ENCODE measurements at regions not wholly inside any gene's neighbourhood (a gene's known extent, or its start where the extent isn't known, plus 50 kb on each side); places are given as distances from the start of the nearest gene placed in this dataset.

DNA sequence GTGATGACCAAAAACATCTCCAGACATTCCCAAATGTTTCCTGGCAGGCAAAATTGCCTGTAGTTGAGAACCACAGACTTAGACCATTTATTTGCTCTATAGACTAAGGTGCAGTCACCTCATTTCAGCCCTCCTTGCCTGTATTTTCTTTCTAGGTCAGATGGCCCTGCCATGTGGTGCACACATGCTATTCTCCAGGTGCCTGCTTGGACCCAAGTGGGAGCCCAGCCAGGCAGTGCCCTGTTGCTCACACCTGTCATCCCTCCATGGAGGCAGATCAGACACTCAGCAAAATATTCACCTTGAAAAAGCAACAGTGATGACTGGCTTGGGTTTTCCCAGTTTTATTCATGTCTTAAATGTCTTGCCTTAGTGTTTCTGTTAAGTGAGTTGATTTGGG is 311.4 kb downstream of the TFAP2C start:
- Histone ChIP-seq H3K9ac (ENCODE audit: low read depth in 1 of 2, low read length in 2 of 2) (no peak overlapping the region), H3K4me3 (ENCODE audit: low read length in 2 of 2) (no peak overlapping the region), H3K4me1 (ENCODE audit: control insufficient read depth in 2 of 2, insufficient read depth in 2 of 2, low read length in 2 of 2) (no peaks in the 10 kb centered on the region), H3K36me3 (ENCODE audit: control insufficient read depth in 2 of 2, insufficient read depth in 2 of 2, low read length in 2 of 2) (no peaks in the 10 kb centered on the region), H3K27me3 (ENCODE audit: control insufficient read depth in 2 of 2, insufficient read depth in 2 of 2, low read length in 2 of 2) (peaks cover 0 to 9% of the 10 kb centered on the region in 2 donors), H3K27ac (ENCODE audit: low read depth in 2 of 2, low read length in 2 of 2) (no peak overlapping the region), H3K9me3 (ENCODE audit: control insufficient read depth in 2 of 2, low read length in 2 of 2) (no peaks in the 10 kb centered on the region)

DNA sequence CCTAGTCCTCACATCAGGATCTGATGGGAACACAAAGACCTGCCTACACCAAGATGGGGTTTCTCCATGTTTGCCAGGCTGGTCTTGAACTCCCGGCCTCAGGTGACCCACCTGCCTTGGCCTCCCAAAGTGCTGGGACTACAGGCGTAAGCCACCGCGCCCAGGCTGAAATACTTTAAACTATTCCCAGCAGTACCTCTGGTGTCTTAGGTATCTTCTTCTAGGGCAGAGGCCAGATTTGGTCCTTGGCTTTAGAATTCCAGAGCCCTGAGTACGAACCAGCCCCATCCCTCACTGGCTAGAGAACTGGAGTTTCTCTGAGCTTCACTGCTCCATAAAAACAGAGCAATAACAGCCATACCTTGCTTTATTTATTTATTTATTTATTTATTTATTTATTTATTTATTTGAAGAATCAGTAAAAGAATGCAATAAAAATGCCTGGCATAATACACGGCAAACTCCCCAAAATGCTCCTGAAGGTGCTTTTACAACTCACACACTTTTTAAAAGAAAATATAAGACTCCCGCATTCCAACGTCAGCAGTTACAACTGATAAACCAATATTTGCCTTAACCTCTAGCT is 312.1 kb downstream of the TFAP2C start:
- Histone ChIP-seq H3K4me1 (ENCODE audit: control insufficient read depth in 2 of 2, insufficient read depth in 2 of 2, low read length in 2 of 2) (no peaks in the 10 kb centered on the region), H3K36me3 (ENCODE audit: control insufficient read depth in 2 of 2, insufficient read depth in 2 of 2, low read length in 2 of 2) (no peaks in the 10 kb centered on the region), H3K27ac (ENCODE audit: low read depth in 2 of 2, low read length in 2 of 2) (no peak overlapping the region), H3K9me3 (ENCODE audit: control insufficient read depth in 2 of 2, low read length in 2 of 2) (no peaks in the 10 kb centered on the region), H3K27me3 (ENCODE audit: control insufficient read depth in 2 of 2, insufficient read depth in 2 of 2, low read length in 2 of 2) (peaks cover 0 to 12% of the 10 kb centered on the region in 2 donors), H3K4me3 (ENCODE audit: low read length in 2 of 2) (no peak overlapping the region), H3K9ac (ENCODE audit: low read depth in 1 of 2, low read length in 2 of 2) (no peak overlapping the region)

DNA sequence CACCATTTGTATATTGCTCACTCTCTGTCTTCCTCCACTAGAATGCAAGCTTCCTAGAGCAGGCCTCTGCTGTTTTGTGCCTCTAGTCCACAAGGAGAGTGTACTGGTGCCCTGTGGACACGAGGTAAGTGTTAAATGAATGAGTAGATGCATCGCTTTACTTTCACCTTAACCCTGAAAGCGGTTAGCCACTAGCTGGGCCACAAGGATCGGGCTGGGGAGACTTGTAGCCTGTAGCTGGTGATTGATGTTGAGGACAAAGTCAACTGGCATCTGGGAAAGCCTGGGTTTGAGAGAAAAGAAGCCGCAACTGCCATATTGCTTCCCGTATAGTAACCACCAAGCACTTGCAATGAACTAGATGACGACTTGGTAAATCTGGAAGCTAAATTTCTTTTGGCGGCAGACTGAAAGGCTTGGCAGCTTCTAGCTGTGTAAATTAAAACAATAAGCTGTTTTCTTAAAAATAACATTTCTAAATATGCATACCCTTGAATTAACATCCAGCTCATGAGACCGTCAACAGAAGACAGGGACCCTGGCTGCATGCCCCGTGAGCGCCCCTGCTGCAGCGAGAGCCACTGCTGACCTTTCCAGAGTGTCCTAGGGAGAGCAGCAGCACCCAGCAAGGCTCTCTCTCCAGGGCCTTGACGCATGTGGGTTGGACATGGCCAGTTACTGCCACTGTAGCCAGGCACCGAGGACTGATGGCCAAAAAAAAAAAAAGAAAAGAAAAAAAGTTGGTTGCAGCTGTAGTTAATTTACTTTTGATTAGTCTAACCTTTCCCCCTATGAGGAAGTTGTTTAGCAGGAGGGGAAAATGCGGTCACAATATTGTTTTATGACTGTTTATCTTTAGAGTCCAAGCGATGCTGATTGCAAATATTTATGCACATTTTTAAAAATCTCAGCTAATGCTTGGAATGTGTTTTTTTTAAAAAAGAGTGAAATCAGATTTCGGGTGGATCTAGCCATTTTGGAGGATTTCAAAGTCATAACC is 315.1 kb downstream of the TFAP2C start:
- Histone ChIP-seq H3K27me3 (ENCODE audit: control insufficient read depth in 2 of 2, insufficient read depth in 2 of 2, low read length in 2 of 2) (peaks cover 0 to 12% of the 10 kb centered on the region in 2 donors), H3K36me3 (ENCODE audit: control insufficient read depth in 2 of 2, insufficient read depth in 2 of 2, low read length in 2 of 2) (no peaks in the 10 kb centered on the region), H3K9ac (ENCODE audit: low read depth in 1 of 2, low read length in 2 of 2) (no peak overlapping the region), H3K4me3 (ENCODE audit: low read length in 2 of 2) (no peak overlapping the region), H3K27ac (ENCODE audit: low read depth in 2 of 2, low read length in 2 of 2) (no peak overlapping the region), H3K4me1 (ENCODE audit: control insufficient read depth in 2 of 2, insufficient read depth in 2 of 2, low read length in 2 of 2) (no peaks in the 10 kb centered on the region), H3K9me3 (ENCODE audit: control insufficient read depth in 2 of 2, low read length in 2 of 2) (no peaks in the 10 kb centered on the region)

DNA sequence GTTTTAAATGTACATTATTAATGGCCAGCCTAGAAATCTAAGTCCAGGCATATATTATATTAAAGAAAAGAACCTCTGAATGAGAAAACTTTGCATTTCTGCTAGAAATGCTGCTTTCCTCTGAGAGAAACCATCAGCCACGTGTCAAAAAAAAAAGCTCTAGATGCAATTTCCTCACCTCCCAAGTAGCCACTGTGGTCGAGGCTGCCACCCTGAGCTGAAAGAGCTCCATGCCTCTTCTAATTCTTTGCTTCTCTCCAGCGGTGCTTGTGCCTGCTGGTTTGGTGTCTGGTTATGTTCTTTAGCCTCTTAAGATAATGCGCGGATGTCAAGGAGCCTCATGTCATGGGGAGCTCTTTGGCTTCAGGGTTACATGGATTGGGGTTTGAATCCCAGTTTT is 316.0 kb downstream of the TFAP2C start:
- H3K27me3 ChIP-seq (ENCODE audit: control insufficient read depth in 2 of 2, insufficient read depth in 2 of 2, low read length in 2 of 2), result peaks cover 3 to 12% of the 10 kb centered on the region in 2 donors
- H3K27ac ChIP-seq (ENCODE audit: low read depth in 2 of 2, low read length in 2 of 2), result no peak overlapping the region
- no peaks in the 10 kb centered on the region for H3K36me3 ChIP-seq (ENCODE audit: control insufficient read depth in 2 of 2, insufficient read depth in 2 of 2, low read length in 2 of 2)
- no peak overlapping the region for H3K9ac ChIP-seq (ENCODE audit: low read depth in 1 of 2, low read length in 2 of 2)
- no peaks in the 10 kb centered on the region for H3K4me1 ChIP-seq (ENCODE audit: control insufficient read depth in 2 of 2, insufficient read depth in 2 of 2, low read length in 2 of 2)
- no peaks in the 10 kb centered on the region for H3K9me3 ChIP-seq (ENCODE audit: control insufficient read depth in 2 of 2, low read length in 2 of 2)
- H3K4me3 ChIP-seq (ENCODE audit: low read length in 2 of 2), result no peak overlapping the region

DNA sequence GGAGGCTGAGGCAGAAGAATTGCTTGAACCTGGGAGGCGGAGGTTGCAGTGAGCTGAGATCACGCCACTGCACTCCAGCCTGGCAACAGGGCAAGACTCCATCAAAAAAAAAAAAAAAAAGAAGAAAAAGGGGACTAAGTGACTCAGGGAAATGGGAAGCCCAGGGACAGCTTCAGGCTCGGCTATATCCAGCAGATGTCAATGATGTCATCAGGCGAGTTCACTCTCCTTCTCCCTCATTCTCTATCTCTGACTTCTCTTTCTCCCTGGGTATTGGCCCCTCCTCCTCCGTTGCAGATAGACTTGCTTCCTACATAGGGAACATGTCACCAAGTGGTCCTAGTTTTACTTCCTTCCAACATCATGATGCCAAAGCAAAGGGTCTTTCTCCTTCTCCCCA is 316.8 kb downstream of the TFAP2C start:
- Histone ChIP-seq H3K36me3 (ENCODE audit: control insufficient read depth in 2 of 2, insufficient read depth in 2 of 2, low read length in 2 of 2) (no peaks in the 10 kb centered on the region), H3K4me3 (ENCODE audit: low read length in 2 of 2) (no peak overlapping the region), H3K27ac (ENCODE audit: low read depth in 2 of 2, low read length in 2 of 2) (no peak overlapping the region), H3K9me3 (ENCODE audit: control insufficient read depth in 2 of 2, low read length in 2 of 2) (no peaks in the 10 kb centered on the region), H3K9ac (ENCODE audit: low read depth in 1 of 2, low read length in 2 of 2) (no peak overlapping the region), H3K27me3 (ENCODE audit: control insufficient read depth in 2 of 2, insufficient read depth in 2 of 2, low read length in 2 of 2) (peaks cover 3 to 12% of the 10 kb centered on the region in 2 donors), H3K4me1 (ENCODE audit: control insufficient read depth in 2 of 2, insufficient read depth in 2 of 2, low read length in 2 of 2) (no peaks in the 10 kb centered on the region)

DNA sequence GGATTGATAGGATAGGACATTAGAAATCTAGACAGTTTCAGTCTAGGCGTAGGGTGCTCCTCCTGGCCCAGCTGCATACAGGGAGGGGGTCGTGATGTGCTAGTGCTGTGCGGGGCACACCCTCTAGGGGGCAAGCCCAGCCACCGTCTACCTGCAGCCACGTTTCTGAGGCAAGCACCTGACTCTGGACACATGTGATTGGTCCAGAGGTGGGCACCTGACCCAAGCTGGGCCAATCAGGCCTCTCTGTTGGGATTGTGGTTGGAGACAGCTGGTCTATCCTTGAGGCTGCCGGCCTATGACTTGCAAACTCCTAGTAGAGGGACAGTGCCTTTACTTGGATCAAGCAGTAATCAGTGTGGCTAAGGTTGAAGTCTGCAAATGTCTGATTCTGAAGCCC is 317.1 kb downstream of the BMP7 start:
- H3K9me3 ChIP-seq (ENCODE audit: control insufficient read depth in 2 of 2, low read length in 2 of 2), result no peaks in the 10 kb centered on the region
- peaks cover 3 to 7% of the 10 kb centered on the region in 2 donors for H3K27me3 ChIP-seq (ENCODE audit: control insufficient read depth in 2 of 2, insufficient read depth in 2 of 2, low read length in 2 of 2)
- H3K27ac ChIP-seq (ENCODE audit: low read depth in 2 of 2, low read length in 2 of 2), result no peak overlapping the region
- no peak overlapping the region for H3K9ac ChIP-seq (ENCODE audit: low read depth in 1 of 2, low read length in 2 of 2)
- no peaks in the 10 kb centered on the region for H3K4me1 ChIP-seq (ENCODE audit: control insufficient read depth in 2 of 2, insufficient read depth in 2 of 2, low read length in 2 of 2)
- H3K4me3 ChIP-seq (ENCODE audit: low read length in 2 of 2), result no peak overlapping the region
- no peaks in the 10 kb centered on the region for H3K36me3 ChIP-seq (ENCODE audit: control insufficient read depth in 2 of 2, insufficient read depth in 2 of 2, low read length in 2 of 2)

DNA sequence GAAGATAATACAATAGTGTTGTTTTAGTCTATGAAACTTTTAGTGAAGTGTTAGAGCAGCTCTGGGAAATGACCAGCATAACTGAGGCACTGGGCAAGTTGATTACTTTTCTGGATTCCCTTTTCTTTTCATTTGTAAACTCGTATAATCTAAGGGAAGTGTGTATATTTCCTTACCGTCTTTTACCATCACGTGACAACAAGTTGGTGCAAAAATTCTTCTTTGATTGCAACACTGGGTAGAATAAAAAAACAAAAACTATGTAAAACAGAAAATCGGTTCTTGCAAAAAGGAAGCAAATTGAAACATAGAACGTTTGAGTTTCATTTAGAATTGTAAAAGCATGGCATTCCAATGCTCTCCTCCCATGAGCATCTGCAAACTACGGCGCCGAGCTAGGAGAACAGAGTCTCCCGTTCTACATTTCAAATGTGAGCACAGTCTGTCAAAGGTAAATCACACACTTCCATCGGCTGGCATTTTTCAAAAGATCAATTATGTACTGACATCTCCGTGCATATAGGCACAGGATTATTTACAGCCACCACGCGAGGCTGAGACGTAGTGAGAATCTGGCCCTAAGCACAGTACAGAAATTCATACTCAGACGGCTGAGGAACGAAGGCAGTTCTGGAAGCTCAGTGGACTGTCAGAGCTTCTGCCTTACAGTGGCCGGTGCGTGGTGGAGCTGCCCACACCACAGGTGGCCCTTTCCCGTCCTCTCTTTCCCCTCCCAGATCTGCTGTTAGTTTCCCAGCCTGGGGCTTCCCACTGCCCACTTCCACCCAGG is 314.0 kb downstream of the BMP7 start:
- Histone ChIP-seq H3K9me3 (ENCODE audit: control insufficient read depth in 2 of 2, low read length in 2 of 2) (no peaks in the 10 kb centered on the region), H3K4me1 (ENCODE audit: control insufficient read depth in 2 of 2, insufficient read depth in 2 of 2, low read length in 2 of 2) (no peaks in the 10 kb centered on the region), H3K4me3 (ENCODE audit: low read length in 2 of 2) (no peak overlapping the region), H3K9ac (ENCODE audit: low read depth in 1 of 2, low read length in 2 of 2) (no peak overlapping the region), H3K36me3 (ENCODE audit: control insufficient read depth in 2 of 2, insufficient read depth in 2 of 2, low read length in 2 of 2) (no peaks in the 10 kb centered on the region), H3K27ac (ENCODE audit: low read depth in 2 of 2, low read length in 2 of 2) (no peak overlapping the region), H3K27me3 (ENCODE audit: control insufficient read depth in 2 of 2, insufficient read depth in 2 of 2, low read length in 2 of 2) (peaks cover 0 to 3% of the 10 kb centered on the region in 2 donors)

DNA sequence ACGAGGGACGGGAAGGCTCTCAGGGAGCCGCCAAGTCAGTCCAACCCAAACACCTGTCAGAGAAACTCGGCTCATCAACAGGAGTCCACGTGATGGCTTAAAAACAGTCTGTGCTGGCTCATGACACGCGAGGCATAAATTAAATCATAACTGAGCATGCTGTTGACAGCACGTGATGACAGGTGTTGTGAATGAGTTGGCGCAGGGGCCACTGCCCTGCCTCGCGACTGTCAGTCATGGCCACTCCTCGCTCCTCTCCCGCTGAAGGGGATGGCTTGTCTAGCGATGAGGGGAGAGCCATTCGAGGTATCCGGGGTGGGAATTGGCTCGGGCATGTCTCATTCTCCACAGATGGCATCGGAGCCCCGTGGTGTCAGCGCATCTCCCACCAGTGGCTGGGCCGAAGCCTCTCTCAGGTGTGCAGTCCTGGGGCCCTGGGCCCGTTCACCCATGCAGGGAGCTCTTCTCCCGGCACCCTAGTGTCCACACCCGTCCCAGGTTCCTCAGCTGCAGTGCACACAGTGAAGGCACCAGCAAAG is 313.3 kb downstream of the BMP7 start:
- Histone ChIP-seq H3K27me3 (ENCODE audit: control insufficient read depth in 2 of 2, insufficient read depth in 2 of 2, low read length in 2 of 2) (peaks cover 0 to 3% of the 10 kb centered on the region in 2 donors), H3K9ac (ENCODE audit: low read depth in 1 of 2, low read length in 2 of 2) (no peak overlapping the region), H3K4me1 (ENCODE audit: control insufficient read depth in 2 of 2, insufficient read depth in 2 of 2, low read length in 2 of 2) (no peaks in the 10 kb centered on the region), H3K36me3 (ENCODE audit: control insufficient read depth in 2 of 2, insufficient read depth in 2 of 2, low read length in 2 of 2) (no peaks in the 10 kb centered on the region), H3K27ac (ENCODE audit: low read depth in 2 of 2, low read length in 2 of 2) (no peak overlapping the region), H3K9me3 (ENCODE audit: control insufficient read depth in 2 of 2, low read length in 2 of 2) (no peaks in the 10 kb centered on the region), H3K4me3 (ENCODE audit: low read length in 2 of 2) (no peak overlapping the region)

DNA sequence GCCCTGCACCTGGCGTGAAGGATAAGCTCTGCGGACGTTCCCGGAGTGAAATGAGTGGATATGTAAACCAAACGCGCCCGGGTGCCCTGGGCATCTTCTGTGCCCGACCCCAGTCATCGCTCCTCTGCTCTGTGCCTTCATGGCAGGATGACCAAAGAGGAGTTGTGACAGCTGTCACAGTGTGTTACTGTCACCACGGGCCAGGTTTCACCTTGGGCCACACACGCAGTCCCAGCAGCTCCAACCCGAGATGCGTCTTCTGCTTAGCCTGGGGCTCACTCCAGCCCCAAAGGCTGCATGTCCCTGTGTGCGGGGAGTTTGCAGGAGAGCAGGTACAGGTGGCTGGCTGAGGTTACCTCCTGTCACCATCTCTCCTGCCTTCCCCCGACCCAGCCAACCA is 311.6 kb downstream of the BMP7 start:
- Histone ChIP-seq H3K4me3 (ENCODE audit: low read length in 2 of 2) (no peak overlapping the region), H3K9ac (ENCODE audit: low read depth in 1 of 2, low read length in 2 of 2) (no peak overlapping the region), H3K4me1 (ENCODE audit: control insufficient read depth in 2 of 2, insufficient read depth in 2 of 2, low read length in 2 of 2) (no peaks in the 10 kb centered on the region), H3K9me3 (ENCODE audit: control insufficient read depth in 2 of 2, low read length in 2 of 2) (no peaks in the 10 kb centered on the region), H3K36me3 (ENCODE audit: control insufficient read depth in 2 of 2, insufficient read depth in 2 of 2, low read length in 2 of 2) (no peaks in the 10 kb centered on the region), H3K27me3 (ENCODE audit: control insufficient read depth in 2 of 2, insufficient read depth in 2 of 2, low read length in 2 of 2) (no peaks in the 10 kb centered on the region), H3K27ac (ENCODE audit: low read depth in 2 of 2, low read length in 2 of 2) (no peak overlapping the region)

All from mucosa of rectum (tissue), 2 donors.